Stimulated activated CD4-positive, alpha-beta T cell treated with anti-CD3 and anti-CD28 coated beads, Interleukin-1b, Interleukin-23, amount 100 ng/mL, for 24 hours (primary cell): ENCODE measurements at regions not wholly inside any gene's neighbourhood (a gene's known extent, or its start where the extent isn't known, plus 50 kb on each side); places are given as distances from the start of the nearest gene placed in this dataset.

ENCODE experiments used
- DNase-seq, 4 experiments: peaks; one replicate each; pipeline ENCODE4 v3.0.0-alpha.2; 2020; ENCODE audit warnings: low read depth in 4 of 4, low spot score in 1 of 4

DNA sequence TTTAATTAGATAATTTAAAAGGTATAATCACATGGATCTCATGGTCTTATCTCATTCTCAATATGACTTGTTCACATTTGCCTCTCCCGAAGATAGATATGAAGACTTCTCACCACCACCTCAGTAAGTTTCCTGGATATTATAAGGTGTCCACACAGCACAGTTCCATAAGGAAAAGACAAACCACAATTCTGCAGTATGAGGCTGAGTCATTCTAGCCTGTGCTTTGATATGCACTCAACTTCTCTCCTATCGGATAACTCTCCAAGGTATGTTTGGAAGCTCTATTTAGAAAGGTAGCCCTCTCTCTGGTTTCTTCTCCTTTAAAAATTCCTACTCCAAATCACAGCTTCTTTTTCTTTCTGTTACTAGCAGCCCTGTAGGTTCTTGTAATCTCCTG, 612.8 kb downstream of the ZPLD1 start:
- DNase-seq, result no peak

DNA sequence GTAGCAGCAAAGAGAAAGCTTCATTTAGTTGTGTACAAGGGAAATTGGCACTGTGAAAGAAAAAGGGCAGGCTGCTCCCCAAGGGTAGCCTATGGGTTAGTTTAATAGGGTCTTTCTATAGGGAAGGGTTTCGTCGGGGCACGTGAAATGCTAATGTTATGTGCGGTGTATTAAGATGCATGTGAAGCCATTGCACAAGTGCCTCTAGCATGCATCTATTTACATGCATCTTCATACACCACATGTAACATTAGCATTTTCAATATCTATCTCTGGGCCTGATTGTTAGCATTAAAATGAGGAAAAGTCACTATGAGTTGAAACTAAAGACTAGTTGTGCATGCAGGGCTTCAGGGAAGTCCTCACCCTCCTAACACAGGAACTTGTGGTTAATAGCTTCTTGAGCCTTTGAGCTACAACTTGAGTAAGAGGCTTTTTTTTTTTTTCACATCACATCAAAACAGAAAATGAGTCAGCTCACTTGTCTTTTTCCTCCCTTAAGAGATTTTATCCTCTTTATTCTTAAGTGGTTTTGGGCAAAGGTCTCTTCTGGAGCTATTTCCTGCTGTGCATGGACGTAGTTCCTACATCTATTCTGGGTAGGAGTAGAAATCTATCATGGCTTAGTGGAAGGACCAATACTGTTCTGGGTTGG, 613.4 kb downstream of the ZPLD1 start:
- DNase-seq, result no peak

DNA sequence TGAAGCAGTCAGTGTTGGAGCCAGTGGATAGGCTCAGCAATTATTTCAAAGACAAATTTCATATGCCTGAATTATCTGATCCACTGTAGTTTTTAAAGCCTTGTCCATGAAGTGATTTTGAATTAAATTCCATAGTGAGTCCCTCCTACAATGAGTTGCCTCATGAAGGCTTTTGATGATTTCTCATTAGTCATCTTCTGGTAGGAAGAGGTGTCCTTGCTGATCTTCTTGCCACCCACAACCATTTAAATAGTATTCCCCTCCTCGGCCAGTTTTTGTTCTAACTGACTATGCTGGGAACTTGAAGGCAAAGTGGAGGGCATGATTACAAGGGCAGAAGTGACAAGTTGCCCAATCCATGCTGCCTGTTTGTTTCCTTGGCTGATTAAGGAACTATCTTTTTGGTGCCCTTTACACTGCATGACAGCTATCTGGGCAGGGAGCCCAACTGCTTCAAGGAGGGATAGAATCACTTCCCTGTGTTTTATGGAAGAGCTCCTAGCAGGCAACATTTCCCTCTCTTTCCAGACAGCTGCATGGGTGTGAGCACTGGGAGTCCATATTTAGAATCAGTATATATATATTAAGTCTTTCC, 617.5 kb downstream of the ZPLD1 start:
- no peak for DNase-seq

DNA sequence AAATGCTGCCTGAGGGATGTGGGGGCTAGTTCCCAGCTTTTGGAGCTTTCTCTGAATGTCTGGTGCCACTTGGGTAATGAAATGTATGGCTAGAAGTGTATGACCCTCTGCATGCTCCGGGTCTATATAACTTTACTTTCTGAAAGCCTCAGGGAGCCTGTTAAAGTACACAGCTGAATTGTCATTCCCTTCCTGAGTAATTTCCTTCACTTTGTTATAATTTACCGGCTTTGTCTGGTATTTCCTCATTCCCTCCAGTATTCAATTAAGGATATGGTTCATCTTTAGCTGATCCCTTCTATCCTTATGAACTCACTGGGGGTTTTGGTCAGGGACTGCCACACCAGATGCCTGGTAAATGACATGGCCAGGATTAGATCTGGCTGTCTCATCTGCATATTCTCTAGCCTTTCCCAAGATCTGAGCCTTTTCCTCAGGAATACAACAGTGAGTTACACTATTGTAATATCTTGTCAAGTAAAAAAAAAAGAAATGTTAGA, 620.3 kb downstream of the ZPLD1 start:
- DNase-seq, result no peak

DNA sequence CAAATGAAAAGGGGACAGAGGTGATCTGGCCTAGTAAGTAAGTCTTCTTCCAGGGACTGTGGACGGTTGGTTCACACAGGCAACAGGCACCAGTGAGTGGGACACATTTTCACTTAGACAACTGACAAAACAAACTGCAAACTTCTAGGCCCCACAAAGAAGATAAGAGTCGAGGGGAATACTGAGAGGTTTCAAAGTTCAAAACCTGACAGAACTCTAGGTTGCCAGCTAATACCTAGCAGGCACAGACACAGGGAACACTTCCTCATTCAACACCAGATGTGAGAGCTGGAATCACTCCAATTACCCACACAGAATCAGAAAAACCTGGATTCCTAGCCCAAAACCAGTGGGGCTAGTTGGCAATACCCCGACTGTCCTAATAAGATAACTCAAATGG, 621.7 kb downstream of the ZPLD1 start:
- no peak for DNase-seq

DNA sequence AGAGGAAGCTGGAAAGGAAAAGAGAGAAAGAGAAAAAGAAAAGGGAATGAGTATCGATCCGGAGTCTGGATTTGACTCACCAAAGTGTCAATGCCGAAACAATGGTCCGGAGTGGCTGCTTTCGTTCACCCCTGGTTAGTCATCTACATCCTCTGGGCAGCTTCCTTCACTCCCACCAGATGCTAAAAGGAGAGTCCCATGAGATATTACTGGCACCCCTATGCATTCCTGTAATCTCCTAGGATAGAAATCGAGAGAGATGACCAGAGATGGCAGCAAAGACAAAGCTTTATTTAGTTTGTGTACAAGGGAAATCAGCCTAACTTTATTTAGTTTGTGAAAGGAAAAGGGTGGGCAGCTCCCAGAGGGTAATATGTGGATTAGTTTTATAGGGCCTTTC, 622.2 kb downstream of the ZPLD1 start:
- no peak for DNase-seq

DNA sequence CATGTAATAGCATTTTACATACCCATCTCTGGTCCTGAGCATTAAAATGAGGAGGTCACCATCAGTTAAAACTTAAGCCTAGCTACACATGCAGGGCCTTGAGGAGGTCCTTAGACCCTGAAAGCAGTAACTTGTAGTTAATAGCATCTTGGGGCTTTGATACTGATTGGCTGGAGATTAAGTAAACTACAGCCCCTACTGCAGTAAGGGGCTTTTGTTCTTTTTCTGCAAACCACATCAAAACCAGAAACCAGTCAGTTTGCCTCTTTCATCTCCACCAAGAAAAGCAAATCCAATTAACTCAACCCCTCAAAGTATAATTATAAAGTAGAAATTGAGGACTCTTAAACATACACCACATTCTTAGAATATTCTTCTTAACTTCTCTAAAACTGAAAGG, 622.7 kb downstream of the ZPLD1 start:
- DNase-seq, result no peak

DNA sequence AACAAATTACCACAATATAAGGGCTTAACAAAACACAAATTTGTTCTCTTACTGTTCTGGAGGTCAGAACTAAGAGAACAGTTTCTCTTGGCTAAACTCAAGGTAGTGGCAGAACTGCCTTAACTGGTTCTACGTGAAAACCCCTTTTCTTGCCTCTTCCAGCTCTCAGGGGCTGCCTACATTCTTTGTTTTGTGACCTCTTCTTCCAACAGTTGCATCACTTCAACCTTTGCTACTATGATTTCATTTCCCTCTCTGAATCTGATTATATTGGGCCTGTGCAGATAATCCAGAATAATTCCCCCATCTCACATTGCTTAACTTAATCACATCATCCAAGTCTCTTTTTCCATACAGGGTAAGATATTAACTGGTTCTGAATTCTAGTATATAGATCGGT, 624.6 kb downstream of the ZPLD1 start:
- no peak for DNase-seq

DNA sequence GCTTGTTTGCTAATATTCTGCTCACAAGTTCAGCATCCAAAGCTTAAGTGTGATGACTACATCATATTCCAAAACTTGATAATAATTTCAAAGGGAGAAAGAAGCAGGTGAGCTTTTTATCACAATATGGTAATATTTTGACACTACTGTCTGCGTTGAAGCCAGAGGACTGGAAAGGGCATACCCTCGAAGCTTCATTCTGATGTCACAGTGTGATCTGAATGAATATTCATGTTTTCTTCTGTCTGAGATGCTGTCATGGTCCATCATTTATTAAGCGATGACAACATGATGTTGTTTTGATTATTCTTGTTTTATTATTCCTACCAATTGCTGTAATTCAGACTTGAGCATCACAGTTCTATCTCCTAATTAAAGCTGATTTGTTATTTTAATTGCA, 625.4 kb downstream of the ZPLD1 start:
- DNase-seq, result no peak

DNA sequence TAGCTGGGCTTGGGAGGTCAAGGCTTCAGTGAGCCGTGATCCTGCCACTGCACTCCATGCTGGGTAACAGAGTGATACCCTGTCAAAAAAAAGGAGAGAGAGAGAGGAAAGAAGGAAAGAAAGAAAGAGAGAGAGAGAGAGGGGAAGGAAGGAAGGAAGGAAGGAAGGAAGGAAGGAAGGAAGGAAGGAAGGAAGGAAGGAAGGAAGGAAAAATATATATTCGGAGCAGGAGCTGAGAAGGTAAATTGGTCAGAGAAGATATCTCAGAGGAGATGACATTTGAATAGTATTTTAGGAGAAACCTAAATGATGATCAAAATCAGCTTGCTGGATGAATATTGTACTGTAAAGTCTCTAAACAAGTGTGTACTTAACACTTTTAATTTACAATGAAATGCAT, 633.1 kb downstream of the ZPLD1 start:
- no peak for DNase-seq

DNA sequence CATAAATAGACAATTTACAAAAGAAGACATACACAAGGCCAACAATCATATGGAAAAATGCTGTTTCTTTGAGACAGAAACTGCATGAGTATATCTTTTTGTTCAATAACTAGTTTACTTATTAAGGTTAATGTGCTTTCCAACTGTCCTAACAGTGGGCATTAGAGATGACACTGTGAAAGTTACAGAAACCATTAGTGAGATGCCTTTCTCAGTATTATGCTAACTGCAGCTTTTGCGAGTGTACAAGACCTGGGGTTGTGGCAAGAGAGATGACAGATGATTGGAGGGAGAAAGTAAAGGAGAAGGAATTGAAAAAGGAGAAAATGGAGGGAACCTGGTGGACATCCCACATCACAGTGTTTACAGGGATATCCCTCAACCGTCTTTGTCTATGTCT, 640.5 kb downstream of the ZPLD1 start:
- DNase-seq, result no peak

DNA sequence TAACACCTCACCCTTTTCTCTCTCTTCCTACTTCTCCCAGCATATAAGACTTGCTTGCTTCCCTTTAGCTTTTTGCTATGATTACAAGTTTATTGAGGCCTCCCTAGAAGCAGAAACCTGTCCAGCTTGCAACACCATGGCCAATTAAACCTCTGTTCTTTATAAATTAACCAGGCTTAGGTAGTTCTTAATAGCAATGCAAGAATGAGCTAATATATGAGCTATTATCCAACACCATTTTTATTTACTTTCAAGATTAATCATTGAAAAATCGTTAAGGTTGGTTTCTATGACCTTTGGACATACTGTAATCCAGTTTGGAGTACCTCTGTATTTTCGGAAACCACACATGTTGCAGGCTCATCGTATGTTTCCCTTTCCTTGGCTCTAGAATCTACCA, 643.1 kb downstream of the ZPLD1 start:
- no peak for DNase-seq

DNA sequence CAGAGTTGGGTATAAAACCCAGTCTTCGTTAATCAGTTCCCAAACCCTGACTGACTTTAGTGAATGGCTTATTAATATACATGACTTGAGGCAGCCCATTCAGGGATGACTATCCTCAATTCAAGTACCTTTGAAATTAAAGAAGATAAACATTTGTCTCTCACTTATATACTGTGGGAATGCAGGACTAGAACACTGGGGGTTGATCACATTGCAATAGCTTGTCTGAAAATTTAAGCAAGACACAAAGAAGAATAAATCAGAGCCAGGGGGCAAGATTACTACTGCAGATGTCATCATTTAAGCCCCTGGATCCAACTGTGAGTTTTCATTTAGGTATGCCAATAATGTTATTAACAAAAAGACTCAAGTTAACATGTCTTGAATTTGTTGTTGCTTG, 647.7 kb downstream of the ZPLD1 start:
- no peak for DNase-seq

DNA sequence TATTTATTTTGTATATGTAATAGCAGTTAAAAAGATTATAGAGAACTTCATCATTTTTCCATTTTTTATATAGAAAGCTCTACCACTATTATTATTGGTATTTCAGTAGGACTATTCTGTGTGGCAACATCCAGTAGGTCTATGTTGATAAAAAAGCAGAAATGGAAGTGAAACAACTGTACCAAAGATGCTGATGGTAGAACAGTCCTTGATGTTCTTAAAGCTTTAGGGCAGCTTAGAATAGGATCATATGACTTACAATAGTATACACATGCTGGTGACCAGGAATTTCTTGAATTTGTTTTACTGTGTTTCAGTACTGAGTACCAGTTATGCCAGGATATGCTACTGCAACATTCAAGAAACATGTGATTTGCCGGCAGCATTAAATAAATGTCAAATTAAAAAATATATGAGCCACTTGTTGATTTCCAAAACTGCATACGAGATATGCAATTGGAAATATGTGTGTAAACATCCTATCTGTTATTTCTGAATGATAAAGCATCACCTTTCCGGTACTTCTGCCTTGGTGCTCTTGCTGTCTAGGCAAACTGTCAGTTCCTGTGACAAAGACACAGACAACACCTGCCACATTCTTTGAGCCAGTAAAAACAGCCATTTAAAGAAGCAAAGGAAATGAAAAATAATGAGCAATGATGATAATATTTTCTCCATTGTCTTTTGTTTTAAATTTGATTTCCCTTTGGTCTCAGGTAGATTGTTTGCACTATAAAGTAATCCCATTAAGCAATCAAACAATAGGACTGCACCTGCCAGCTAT, 649.2 kb downstream of the ZPLD1 start:
- DNase-seq, result no peak

DNA sequence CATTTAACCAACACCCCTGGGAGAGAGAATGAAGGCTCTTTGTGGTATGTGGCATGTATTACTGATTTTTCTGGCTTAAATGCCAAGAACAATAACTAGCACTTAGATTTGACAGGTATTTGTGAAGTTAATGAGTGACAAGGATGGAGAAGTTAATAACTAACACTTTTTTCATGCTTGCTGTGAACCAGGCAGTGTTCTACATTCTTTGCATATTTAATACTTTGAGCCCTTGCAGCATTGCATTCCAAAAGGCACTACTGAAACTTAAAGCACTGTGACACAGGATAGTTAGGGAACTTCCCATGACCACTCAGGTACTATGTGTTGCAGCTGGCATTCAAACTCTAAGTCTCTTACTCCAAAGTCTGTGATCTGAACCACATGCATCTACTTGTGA, 650.6 kb downstream of the ZPLD1 start:
- no peak for DNase-seq

DNA sequence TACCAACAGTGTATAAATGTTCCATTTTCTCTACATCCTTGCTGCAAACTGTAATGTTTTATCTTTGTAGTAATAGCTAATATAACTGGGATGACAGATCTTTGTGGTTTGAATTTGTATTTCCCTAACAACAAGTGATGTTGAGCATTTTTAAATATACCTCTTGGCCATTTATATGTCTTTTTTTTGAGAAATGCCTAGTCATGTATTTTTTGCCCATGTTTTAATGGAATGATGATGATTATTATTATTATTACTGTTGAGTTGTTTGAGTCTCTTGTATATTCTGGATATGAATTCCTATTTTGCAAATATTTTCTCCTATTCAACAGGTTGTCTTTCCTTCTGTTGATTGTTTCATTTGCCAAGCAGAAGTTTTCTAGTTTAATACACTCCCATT, 654.9 kb downstream of the ZPLD1 start:
- no peak for DNase-seq

DNA sequence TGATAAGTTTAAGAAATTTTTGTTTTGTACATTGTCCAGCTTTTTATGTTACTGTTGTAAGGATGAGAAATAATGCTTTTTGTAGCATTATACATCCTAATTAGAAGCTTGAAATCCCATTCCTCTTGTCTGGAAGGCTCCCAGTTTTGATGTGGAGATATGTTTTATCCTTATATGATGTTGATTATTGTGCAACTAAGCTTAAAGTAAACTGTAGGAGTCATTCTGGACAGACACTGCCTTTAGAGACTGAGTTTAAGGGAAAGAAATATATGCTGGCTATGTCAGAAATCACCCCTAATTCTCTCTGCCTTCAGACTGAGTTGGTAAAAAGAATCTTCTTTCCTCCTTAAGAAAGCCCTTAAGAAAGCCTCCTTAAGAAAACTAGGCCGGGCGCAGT, 670.4 kb downstream of the ZPLD1 start:
- DNase-seq, result no peak

DNA sequence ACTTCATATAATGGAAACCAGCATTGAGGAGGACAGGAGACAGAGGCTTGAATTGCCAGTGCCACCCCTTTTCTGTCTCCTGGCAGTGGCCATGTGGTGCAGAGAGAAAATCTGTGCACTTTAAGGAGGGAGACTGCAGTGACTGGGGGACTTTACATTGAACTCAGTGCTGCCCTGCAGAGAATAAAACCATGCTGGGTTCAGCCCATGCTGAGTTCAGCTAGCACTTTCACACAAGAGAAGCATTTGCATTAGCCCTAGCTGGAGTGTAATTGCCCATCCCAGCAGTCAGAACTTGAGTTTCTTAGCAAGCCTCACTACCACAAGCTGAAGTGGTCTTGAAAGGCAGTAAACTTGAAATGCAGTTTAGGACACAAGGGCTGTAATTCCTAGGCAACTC, 677.5 kb downstream of the ZPLD1 start:
- DNase-seq, result no peak

DNA sequence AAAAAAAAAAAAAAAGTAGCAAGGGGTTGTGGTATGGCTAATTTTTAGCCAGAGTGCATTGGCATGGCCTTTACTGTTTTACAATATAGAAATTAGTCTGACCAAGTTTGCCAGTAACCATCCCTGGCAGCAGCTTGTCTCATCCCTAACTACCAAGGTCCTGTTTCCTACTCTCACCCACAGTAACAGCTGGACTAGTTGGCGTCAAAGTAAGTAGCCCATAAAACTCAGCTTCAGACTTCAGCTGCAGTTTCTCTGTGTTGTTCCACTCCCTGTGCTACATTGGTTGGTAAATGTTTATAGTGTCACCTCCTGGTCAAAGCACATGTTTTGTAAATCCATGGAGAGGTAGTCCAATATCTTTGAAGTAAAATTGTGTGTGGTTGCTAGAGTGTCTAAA, 691.3 kb downstream of the ZPLD1 start:
- DNase-seq, result no peak

DNA sequence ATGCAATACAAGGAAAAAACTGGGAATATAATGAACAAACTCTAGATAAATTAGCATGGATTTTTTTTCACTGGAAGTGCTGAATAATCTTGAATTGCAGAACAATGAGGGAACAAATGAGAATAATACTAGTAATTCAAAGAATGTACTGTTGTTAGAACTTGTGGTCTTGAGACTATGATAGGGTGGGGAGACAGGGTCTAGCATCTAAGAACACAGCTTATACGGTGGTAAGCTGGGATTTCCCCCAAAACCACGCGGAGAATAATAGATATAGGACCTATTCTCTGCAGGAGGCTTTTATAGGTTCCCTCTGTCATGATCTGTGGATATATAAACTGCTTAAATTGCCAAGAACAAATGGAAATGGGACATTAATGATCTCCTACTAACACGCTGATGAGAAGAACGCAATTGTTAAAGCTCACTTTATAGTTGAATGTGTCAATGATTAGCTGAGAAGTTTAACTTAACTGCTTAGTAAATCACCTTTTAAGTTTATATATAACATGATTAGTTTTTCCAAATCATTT, 692.3 kb downstream of the ZPLD1 start:
- DNase-seq, result no peak

DNA sequence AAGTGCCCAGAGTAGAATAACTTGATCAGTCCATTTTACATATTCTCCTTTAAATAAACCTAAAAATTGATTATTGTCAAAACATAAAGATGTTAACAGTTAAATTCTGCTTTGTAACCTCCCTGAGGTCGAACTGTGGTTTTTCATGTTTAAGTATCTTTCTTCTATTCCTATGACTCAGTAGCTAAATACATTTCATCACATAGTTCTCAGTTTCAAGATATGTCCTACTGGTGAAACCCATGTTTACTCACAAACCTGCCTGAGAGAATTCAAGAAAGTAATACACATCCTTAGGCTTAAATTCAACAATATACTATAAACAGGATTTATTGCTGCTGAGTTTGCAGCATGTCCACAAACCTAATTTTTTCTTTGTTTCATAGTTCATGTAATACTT, 692.9 kb downstream of the ZPLD1 start:
- no peak for DNase-seq

DNA sequence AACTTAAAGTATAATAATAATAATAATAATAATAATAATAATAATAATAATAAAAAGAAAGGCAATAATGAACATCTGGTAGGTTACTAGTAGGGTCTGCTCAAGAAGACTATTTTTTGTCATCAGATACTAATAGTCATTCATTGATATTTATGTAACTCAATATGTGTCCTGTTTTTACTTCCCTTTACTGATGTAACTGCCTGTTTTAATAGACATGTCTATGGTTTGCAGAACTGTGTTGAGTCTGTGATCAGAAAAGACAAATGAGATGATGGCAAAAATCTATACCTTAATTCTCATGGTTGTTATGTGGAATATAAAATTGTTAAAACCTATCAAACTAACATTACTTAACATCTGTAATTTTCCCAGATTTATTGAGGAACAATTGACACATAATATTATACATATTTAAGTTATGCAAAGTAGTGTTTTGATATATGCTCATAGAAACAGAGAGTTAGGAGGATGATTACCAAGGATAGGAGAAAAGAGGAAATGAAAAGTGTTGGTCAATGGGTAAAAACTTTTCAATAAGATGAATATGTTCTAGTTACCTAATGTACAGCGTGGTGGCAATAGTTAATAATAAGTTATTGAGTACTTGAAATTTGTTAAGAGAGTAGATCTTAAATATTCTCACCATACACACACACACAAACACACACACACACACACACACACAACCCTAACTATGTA, 699.4 kb downstream of the ZPLD1 start:
- DNase-seq, result no peak
